ENCODE measurements at regions not wholly inside any gene's neighbourhood (a gene's known extent, or its start where the extent isn't known, plus 50 kb on each side); places are given as distances from the start of the nearest gene placed in this dataset.
"Not testable (repeated sequence)": the region's sequence is repeated elsewhere in the genome, so short reads cannot be mapped to it uniquely, and the experiment has no call there.

GRCh38 chr1:87403061-87403820 lies 74.6 kb downstream of the LMO4 start:
- Histone ChIP-seq H3K36me3 (no peaks in the 10 kb centered on the region), H3K27ac (peak overlapping the region in 1 of 4 donors; percentile 38), H3K4me1 (peaks cover 0 to 5% (median 0%) of the 10 kb centered on the region in 4 donors), H3K4me3 (no peak overlapping the region), H3K27me3 (no peaks in the 10 kb centered on the region), H3K9me3 (no peaks in the 10 kb centered on the region)
- 71 to 76% methylated on average over 7 of the region's 7 CpGs for WGBS, 2 donors
- no peak for TF ChIP-seq EP300 (IDR thresholded peaks at IDR 0.05)
- no peak for TF ChIP-seq POLR2A (IDR thresholded peaks at IDR 0.05)
- no peak for TF ChIP-seq CTCF (IDR thresholded peaks at IDR 0.05)
- no peak for DNase-seq (ENCODE audit: low spot score in 2 of 2)

DNA sequence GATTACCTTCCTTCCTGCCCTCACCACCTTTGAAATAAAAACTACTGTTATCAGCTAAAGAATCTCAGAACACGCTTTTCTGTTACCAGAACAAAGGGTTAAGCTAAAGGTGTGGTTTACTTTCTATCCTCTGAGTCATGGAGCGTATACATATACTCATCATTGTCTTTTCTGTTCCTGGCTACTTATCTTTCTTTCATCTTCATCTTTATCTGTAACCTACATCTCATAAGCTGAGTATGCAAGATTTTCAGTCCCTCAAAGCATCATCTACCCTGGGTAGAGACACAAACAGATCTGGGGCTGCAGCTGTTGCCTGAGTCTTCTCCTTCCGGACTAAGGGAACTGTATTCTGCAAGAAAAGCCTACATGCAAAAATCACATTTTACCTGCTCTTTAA lies 75.6 kb downstream of the LMO4 start:
- Histone ChIP-seq H3K36me3 (no peaks in the 10 kb centered on the region), H3K4me1 (peaks cover 0 to 5% (median 0%) of the 10 kb centered on the region in 4 donors), H3K27me3 (no peaks in the 10 kb centered on the region), H3K9me3 (no peaks in the 10 kb centered on the region), H3K27ac (no peak overlapping the region), H3K4me3 (no peak overlapping the region)
- WGBS, 2 donors, result 89 to 92% methylated on average over 3 of the region's 3 CpGs
- no peak for DNase-seq (ENCODE audit: low spot score in 2 of 2)
- TF ChIP-seq POLR2A (IDR thresholded peaks at IDR 0.05) (no peak), CTCF (IDR thresholded peaks at IDR 0.05) (no peak), EP300 (IDR thresholded peaks at IDR 0.05) (no peak)

- DNase-seq (ENCODE audit: low spot score in 2 of 2), result no peak
- no peaks in the 10 kb centered on the region for H3K9me3 ChIP-seq
- 86 to 94% methylated on average over 2 of the region's 2 CpGs for WGBS, 2 donors
Observed at GRCh38 chr1:87408665-87409248, 80.1 kb downstream of the LMO4 start.

DNA sequence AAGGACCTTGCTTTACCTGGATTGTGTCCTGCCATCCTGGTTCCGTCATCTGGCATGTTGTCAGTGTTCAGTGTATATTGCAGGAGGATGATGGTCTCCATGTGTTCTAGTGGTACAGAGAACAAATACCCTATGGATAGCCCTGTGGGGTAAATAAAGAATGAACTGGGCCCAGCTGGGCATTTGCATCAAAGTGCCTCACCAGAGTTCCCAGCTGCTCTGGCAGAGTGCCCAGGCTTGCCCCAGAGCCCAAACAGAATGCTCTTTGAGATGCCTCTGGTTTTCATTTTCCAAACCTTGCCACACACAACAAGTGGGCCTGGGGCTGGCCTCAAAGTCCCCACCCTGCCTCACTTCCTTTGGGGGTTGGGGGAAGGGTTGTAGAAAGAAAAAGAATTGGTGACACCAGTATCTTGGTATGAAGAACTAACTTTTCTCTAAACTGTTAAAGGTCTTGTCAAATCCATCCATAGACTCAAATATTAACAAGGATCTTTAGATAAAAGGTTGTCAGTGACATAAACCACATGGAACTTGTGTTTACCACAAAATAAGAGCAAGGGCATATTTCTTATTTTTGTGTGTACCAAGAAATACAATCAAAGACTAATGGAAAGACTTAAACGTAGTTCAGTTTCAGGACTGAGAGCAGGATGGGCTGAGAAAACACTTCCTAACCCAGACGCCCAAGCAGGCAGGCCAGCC lies 82.2 kb downstream of the LMO4 start:
- no peaks in the 10 kb centered on the region for H3K9me3 ChIP-seq
- no peaks in the 10 kb centered on the region for H3K36me3 ChIP-seq
- 48 to 52% methylated on average over 3 of the region's 3 CpGs for WGBS, 2 donors
- no peak for DNase-seq (ENCODE audit: low spot score in 2 of 2)
- peak overlapping the region in 2 of 4 donors; percentile 37 to 52 for H3K27ac ChIP-seq
- H3K4me3 ChIP-seq, result no peak overlapping the region
- TF ChIP-seq EP300 (IDR thresholded peaks at IDR 0.05) (peak in 1 of 2 donors; percentile 9), POLR2A (IDR thresholded peaks at IDR 0.05) (no peak)
- H3K27me3 ChIP-seq, result no peaks in the 10 kb centered on the region
- peaks cover 0 to 16% (median 0%) of the 10 kb centered on the region in 4 donors for H3K4me1 ChIP-seq

More at GRCh38 chr1:87408665-87409248, 80.1 kb downstream of the LMO4 start:
- no peak overlapping the region for H3K27ac ChIP-seq
- no peaks in the 10 kb centered on the region for H3K36me3 ChIP-seq
- H3K27me3 ChIP-seq, result no peaks in the 10 kb centered on the region
- H3K4me1 ChIP-seq, result peaks cover 0 to 16% (median 0%) of the 10 kb centered on the region in 4 donors
- no peak overlapping the region for H3K4me3 ChIP-seq
- TF ChIP-seq CTCF (IDR thresholded peaks at IDR 0.05) (no peak), POLR2A (IDR thresholded peaks at IDR 0.05) (no peak), EP300 (IDR thresholded peaks at IDR 0.05) (no peak)

- H3K36me3 ChIP-seq; H3K27ac ChIP-seq; H3K9me3 ChIP-seq; H3K4me3 ChIP-seq; H3K27me3 ChIP-seq; DNase-seq (ENCODE audit: low spot score in 2 of 2): not testable (repeated sequence)
- 70 to 80% methylated on average over 2 of the region's 2 CpGs for WGBS, 2 donors
- H3K4me1 ChIP-seq, result peaks cover 0 to 17% (median 0%) of the 10 kb centered on the region in 4 donors
Observed at GRCh38 chr1:87413846-87414245, 85.2 kb downstream of the LMO4 start.

GRCh38 chr1:87418048-87418447 lies 89.4 kb downstream of the LMO4 start:
- no peaks in the 10 kb centered on the region for H3K36me3 ChIP-seq
- H3K4me1 ChIP-seq, result peaks cover 0 to 8% (median 0%) of the 10 kb centered on the region in 4 donors
- peak overlapping the region in 2 of 4 donors; percentile 50 to 56 for H3K27ac ChIP-seq
- 46 to 49% methylated on average over 3 of the region's 3 CpGs for WGBS, 2 donors
- no peak overlapping the region for H3K4me3 ChIP-seq
- no peaks in the 10 kb centered on the region for H3K9me3 ChIP-seq
- TF ChIP-seq POLR2A (IDR thresholded peaks at IDR 0.05) (no peak), CTCF (IDR thresholded peaks at IDR 0.05) (no peak), EP300 (IDR thresholded peaks at IDR 0.05) (peak in 1 of 2 donors; percentile 50)
- peak in 1 of 2 donors; percentile 44 for DNase-seq (ENCODE audit: low spot score in 2 of 2)
- H3K27me3 ChIP-seq, result no peaks in the 10 kb centered on the region
